UCSD-AML1 (cell line): ENCODE measurements at regions not wholly inside any gene's neighbourhood (a gene's known extent, or its start where the extent isn't known, plus 50 kb on each side); places are given as distances from the start of the nearest gene placed in this dataset.

ENCODE experiments used
- DNase-seq: peaks from one replicate; lab custom pipeline; 2025; ENCODE audit not compliant: unreplicated experiment; lab: John Stamatoyannopoulos, UW

DNA sequence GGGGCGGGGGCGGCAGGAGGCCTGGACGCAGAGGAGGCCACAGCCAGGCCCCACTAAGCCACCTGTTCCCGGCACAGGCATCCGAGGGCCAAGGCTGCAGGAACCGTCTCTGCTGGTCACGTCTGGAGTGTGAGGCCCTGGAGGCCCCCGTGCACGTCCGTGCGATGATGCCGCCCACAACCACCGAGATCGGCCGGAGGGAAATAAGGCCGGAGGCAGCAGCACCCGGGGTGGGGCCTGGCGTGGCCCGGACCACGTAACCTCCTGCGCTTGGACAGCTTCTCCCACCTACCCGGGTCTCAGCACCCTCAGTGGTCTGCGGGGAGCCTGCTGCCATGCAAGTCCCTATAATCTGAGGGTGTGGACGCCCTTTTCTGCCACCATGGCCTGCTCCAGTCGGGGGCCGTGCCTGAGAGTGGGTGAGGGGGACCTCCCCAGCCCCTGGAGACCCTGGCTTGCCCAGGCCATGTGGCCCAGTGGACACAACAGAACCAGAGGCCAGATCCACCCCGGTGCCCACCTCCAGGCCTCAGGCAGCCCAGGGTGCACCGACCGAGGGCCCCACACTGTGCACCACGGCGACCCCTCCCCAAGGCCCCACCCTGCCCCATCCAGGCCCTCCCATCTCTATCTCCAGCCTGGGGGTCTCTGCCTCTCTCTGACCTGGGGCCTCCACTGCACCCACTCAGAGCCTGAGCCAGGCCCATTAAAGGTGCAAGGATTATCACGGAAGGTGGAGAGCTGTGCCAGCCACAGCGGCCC lies 83.1 kb downstream of the PDGFA start:
- no peak for DNase-seq

- DNase-seq: no peak
Observed at GRCh38 chr7:437329-438251, 82.1 kb downstream of the PDGFA start.

- no peak for DNase-seq
Observed at GRCh38 chr7:438361-438760, 81.3 kb downstream of the PDGFA start.

GRCh38 chr7:438916-439315 lies 80.7 kb downstream of the PDGFA start:
- no peak for DNase-seq

GRCh38 chr7:440059-440749 lies 79.4 kb downstream of the PDGFA start:
- no peak for DNase-seq

DNA sequence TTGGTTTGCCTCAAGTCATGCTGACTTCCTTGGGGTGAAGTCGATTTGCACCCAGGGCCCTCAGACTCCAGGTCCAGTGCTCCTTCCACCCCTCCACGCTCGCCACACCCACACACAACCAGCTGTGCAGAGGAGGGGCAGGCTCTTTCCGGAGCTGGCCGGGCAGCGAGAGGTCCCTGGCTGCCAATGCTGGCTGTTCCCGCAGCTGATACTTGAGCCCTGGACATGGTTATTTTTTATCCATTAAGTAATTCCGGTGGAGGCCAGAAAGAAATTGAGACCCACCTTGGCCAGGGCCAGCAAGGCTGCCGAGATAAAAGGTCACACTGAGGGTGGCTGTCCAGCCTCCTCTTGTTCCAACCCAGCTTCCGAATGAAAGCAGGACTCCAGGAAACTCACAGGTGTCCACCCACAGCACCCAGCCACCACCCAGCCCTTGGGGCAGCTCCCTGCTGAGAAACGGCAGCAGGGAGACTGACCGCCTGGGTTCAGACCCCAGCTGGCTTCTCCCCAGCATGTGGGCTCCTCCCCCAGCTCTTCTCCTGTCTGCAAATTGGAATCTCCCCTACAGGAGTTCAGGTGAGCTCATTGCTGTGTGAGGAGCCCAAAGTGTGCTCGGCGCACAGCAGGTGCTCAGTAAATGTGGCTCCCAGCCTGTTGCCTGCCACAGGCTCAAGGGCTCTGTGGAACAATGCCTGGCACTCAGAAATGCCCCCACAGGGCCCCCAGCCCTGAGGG lies 77.8 kb downstream of the PDGFA start:
- no peak for DNase-seq

DNA sequence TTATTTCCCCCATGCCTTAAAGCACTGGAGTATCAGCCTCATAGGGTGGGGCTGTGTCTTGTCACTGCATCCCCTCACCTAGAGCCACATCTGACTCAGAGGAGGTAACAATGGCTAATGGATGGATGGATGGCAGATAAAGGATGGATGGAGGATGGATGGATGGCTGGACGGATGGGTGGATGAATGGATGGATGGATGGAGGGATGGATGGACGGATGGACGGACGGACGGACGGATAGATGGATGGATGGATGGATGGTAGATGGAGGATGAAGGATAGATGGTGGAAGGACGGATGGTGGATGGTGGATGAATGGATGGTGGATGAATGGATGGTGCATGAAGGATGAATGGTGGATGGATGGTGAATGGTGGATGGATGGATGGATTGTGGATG lies 77.2 kb downstream of the PDGFA start:
- DNase-seq: no peak

GRCh38 chr7:443279-443833 lies 76.3 kb downstream of the PDGFA start:
- no peak for DNase-seq

DNA sequence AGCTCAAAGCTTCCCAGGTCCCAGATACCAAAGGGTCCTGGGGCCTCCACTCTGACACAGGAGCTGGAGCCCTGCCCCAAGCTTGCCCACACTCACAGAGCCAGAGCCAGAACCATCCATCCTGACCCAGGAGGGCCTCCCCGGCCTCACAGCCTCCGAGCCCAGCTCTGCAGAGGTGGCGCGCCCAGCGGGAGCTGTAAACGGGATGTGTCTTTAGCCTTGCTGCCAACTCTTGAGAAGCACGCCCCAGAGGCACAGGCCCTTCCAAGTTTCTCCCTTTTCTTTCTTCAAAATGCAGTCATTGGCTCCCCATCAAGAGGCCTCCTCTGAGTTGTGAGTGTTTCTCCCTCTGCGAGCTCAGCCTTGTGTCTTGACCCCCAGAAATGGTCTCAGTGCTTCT lies 75.0 kb downstream of the PDGFA start:
- no peak for DNase-seq

DNA sequence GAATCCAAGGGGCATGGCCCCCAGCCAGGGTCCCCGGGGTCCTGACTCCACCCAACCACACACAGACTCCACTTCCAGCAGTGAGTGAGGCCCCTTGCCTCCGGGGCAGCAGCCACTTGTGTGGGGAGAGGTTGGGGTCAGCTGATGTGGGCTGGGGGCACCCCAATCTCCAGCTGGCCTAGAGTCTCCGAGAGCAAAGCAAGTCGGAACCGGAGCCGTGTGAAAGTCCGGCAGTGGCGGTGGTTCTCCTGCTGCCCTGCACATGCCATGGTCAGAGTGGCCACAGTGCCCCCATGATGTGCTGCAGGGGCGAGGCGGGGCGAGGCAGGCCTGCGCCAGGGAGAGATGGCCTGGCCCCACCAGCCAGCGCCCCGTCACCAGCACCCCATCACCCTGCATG lies 74.6 kb downstream of the PDGFA start:
- DNase-seq: no peak

DNA sequence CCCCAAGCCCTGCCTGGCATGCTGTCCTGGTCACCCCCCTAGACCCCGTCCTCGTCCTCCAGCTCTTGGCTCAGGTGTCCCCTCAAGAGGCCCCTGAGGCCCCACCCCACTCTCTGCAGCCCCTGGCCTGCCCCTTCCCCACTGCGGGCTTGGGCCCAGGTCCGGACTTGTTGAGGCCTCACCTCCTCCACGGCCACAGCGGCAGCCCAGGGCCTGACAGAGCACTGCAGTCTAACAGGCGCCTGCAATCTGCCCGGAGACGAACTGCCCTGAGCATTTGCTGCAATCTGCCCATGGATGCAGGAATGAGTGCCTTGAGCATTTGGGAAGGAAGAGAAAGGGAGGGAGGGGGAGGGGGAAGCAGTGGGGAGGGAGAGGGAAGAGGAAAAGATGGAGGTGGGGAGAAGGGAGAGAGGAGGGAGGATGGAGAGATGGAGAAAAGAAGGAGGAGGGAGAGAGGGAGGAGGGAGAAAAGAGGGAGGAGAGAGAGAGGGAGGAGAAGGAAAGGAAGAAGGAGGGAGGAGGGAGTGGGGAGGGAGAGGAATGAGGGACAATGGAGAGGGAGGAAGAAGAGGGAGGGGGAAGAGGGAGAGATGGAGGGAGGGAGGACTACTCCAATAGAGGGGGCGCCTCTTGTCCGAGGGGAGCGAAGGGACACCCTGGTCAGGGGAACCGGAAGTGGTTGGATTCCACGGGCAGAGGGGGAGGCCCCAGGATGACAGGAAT lies 73.9 kb downstream of the PDGFA start:
- DNase-seq: no peak

DNA sequence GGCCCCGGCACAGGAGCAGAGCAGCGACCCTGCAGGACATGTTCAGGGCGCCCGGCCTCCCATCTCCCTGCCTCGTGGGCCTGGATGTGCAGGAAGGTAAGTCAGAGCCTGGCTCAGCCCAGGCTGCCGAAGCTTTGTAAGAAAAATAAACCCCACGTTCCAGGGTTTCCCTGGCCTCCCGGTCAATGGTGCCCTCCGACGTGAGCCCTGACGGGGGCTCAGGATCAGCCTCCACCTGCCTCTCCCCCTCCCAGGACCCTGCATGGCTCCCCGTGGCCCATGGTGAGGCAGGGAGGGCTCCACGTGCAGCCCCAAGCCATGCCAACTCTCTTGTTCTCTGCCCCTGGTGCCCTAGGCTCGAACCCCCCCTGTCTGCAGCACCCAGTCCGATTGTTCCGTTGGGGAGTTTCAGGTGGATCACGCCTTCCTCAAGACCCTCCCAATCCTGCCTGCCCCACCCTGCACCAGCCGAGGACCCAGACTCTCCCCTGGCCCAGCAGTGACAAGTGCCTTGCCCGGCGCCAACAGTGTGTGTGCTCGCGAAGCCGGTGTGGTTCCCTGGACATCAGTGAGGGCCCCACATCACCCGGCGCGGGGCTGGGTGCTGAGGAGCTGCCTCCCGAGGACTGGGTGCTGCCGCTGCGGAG lies 73.2 kb downstream of the PDGFA start:
- no peak for DNase-seq
